Ishikawa (cell line): ENCODE measurements at regions not wholly inside any gene's neighbourhood (a gene's known extent, or its start where the extent isn't known, plus 50 kb on each side); places are given as distances from the start of the nearest gene placed in this dataset.

Experiments used
- CEBPB ChIP-seq: IDR thresholded peaks from 2 replicates; pipeline ENCODE4 v1.6.1; 2012
- CREB1 ChIP-seq: IDR thresholded peaks from 2 replicates; pipeline ENCODE4 v1.6.1; 2012; ENCODE audit warnings: low read depth
- EGR1 ChIP-seq: IDR thresholded peaks from 2 replicates; pipeline ENCODE4 v1.6.1; 2012
- EP300 ChIP-seq: IDR thresholded peaks from 2 replicates; pipeline ENCODE4 v1.6.1; 2012; ENCODE audit warnings: borderline replicate concordance
- FOXM1 ChIP-seq: IDR thresholded peaks from 2 replicates; pipeline ENCODE4 v1.6.1; 2012; ENCODE audit warnings: low read depth, borderline replicate concordance
- NFIC ChIP-seq: IDR thresholded peaks from 2 replicates; pipeline ENCODE4 v1.6.1; 2012
- RAD21 ChIP-seq: IDR thresholded peaks from 2 replicates; pipeline ENCODE4 v1.6.1; 2012; ENCODE audit warnings: low read depth
- TAF1 ChIP-seq: IDR thresholded peaks from 2 replicates; pipeline ENCODE4 v1.6.1; 2012; ENCODE audit warnings: low read depth, mild to moderate bottlenecking
- TCF12 ChIP-seq: IDR thresholded peaks from 2 replicates; pipeline ENCODE4 v1.6.1; 2012; ENCODE audit warnings: low read depth
- TEAD4 ChIP-seq: IDR thresholded peaks from 2 replicates; pipeline ENCODE4 v1.6.1; 2012
- YY1 ChIP-seq: IDR thresholded peaks from 2 replicates; pipeline ENCODE4 v1.6.1; 2012; ENCODE audit warnings: low read depth
- ZBTB7A ChIP-seq: IDR thresholded peaks from 2 replicates; pipeline ENCODE4 v1.6.1; 2012; ENCODE audit warnings: low read depth
- TF ChIP-seq, protein P1 (sequence below): IDR thresholded peaks from 2 replicates; pipeline ENCODE4 v1.6.1; 2012; ENCODE audit warnings: low read depth, mild to moderate bottlenecking
- TF ChIP-seq, protein P2 (sequence below): IDR thresholded peaks from 2 replicates; pipeline ENCODE4 v1.6.1; 2012
- TF ChIP-seq, protein P3 (sequence below): IDR thresholded peaks from 2 replicates; pipeline ENCODE4 v1.6.1; 2012

DNA sequence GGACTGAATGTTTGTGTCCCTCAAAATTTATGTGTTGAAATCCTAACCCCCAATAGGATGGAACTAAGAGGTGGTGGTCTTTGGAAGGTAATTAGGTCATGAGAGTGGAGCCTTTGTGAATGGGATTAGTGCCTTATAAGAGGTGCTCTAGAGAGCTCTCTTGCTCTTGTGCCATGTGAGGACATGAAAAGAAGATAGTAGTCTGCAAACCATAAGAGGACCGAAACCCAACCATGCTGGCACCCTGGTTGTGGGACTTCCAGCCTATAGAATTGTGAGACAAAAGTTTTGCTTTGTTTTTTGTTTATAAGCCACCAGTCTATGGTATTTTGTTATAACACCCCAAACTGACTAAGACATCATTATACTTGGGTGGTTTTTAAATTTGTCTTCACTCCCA is 417.1 kb downstream of the ANKRD50 start:
- TF ChIP-seq TCF12 (no peak), YY1 (no peak), CREB1 (no peak), EP300 (no peak)
- TF ChIP-seq, protein P1, sequence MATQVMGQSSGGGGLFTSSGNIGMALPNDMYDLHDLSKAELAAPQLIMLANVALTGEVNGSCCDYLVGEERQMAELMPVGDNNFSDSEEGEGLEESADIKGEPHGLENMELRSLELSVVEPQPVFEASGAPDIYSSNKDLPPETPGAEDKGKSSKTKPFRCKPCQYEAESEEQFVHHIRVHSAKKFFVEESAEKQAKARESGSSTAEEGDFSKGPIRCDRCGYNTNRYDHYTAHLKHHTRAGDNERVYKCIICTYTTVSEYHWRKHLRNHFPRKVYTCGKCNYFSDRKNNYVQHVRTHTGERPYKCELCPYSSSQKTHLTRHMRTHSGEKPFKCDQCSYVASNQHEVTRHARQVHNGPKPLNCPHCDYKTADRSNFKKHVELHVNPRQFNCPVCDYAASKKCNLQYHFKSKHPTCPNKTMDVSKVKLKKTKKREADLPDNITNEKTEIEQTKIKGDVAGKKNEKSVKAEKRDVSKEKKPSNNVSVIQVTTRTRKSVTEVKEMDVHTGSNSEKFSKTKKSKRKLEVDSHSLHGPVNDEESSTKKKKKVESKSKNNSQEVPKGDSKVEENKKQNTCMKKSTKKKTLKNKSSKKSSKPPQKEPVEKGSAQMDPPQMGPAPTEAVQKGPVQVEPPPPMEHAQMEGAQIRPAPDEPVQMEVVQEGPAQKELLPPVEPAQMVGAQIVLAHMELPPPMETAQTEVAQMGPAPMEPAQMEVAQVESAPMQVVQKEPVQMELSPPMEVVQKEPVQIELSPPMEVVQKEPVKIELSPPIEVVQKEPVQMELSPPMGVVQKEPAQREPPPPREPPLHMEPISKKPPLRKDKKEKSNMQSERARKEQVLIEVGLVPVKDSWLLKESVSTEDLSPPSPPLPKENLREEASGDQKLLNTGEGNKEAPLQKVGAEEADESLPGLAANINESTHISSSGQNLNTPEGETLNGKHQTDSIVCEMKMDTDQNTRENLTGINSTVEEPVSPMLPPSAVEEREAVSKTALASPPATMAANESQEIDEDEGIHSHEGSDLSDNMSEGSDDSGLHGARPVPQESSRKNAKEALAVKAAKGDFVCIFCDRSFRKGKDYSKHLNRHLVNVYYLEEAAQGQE = no peak

DNA sequence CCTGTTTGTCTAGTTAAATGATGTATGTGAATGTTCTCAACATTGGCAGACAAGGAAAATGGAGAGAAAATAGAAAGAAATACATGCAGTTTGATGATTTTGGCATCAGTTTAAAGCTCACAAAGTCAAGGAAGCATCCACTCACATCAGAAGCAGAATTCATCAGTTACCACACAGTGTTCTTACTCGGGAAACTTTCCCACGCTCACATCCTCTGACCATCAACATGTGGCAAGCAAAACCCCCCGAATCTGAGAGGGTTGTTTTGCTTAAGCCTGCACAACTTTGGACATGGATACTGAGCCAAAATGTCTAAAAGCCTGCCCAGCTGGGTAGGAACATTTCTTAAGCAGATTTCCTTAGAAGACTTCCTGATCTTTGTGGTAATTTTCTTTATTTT is 407.6 kb downstream of the ANKRD50 start:
- TF ChIP-seq CEBPB = no peak
- no peak for TF ChIP-seq RAD21
- TF ChIP-seq, protein P1 = no peak
- TF ChIP-seq EP300 = no peak
- TF ChIP-seq TEAD4 = no peak
- TF ChIP-seq, protein P2, sequence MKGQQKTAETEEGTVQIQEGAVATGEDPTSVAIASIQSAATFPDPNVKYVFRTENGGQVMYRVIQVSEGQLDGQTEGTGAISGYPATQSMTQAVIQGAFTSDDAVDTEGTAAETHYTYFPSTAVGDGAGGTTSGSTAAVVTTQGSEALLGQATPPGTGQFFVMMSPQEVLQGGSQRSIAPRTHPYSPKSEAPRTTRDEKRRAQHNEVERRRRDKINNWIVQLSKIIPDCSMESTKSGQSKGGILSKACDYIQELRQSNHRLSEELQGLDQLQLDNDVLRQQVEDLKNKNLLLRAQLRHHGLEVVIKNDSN = no peak
- TF ChIP-seq EGR1 = no peak
- TF ChIP-seq TAF1 = no peak
- TF ChIP-seq TCF12 = no peak

DNA sequence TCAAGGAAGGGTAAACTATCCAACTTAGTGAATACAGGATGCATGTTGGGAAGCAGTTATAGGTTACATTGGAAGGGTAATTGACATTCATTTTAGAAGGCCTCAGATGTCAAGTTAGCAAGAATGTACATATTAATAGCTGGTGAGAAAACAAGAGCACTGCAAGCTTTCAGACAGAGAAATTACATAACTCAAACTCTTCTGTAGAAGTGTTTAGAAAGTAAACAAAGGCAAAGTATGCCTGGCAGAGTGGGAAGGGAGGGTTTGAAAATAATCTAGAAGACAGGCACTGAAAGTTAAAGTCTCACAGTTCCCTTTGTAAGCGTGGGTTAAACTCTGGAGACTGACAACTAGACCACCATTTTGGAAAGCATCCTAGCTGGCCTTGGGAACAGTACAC is 406.2 kb downstream of the ANKRD50 start:
- TF ChIP-seq TAF1 (no peak), ZBTB7A (no peak), TCF12 (no peak), NFIC (no peak), TEAD4 (no peak), CREB1 (no peak), YY1 (no peak), CEBPB (no peak), EP300 (no peak), FOXM1 (no peak), EGR1 (no peak), RAD21 (no peak)
- TF ChIP-seq, protein P2 = no peak
- TF ChIP-seq, protein P3, sequence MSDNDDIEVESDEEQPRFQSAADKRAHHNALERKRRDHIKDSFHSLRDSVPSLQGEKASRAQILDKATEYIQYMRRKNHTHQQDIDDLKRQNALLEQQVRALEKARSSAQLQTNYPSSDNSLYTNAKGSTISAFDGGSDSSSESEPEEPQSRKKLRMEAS = no peak
- TF ChIP-seq, protein P1 = no peak

DNA sequence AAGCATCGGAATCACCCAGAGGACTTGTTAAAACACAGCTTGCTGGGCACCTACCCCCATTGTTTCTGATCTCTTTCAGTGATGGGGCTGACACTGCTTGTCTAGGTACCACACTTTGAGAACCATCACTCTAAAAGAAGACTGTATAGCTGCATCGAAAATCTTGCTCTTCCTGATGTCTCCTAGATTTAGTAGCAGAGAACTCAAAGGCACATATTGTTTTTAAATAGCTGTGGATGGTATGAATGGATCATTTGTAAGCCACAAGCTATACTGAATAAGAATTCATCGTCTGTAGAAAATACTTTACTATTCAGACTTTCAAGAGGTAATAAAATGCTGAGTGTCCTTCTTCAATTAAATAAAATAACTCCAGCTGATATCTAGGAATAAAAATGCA is 405.4 kb downstream of the ANKRD50 start:
- TF ChIP-seq, protein P2 = no peak
- TF ChIP-seq FOXM1 (no peak), CREB1 (no peak), YY1 (no peak), TAF1 (no peak), EP300 (no peak), RAD21 (no peak), NFIC (no peak)
- TF ChIP-seq, protein P3 = no peak
